ENCODE measurements at regions not wholly inside any gene's neighbourhood (a gene's known extent, or its start where the extent isn't known, plus 50 kb on each side); places are given as distances from the start of the nearest gene placed in this dataset.

- TF ChIP-seq EZH2 (IDR thresholded peaks at IDR 0.05) (no peak), POLR2AphosphoS5 (IDR thresholded peaks at IDR 0.05; ENCODE audit: borderline replicate concordance, low read depth, low read length) (no peak), FOXP2 (optimal IDR thresholded peaks at IDR 0.05; ENCODE audit: control extremely low read depth, extremely low read length, insufficient read depth) (no peak)
Measured at GRCh38 chr9:126207256-126207655, 119.4 kb upstream of the MVB12B start.

Data from SK-N-MC (cell line).